Colonic mucosa (tissue), 4 donors: ENCODE measurements at regions not wholly inside any gene's neighbourhood (a gene's known extent, or its start where the extent isn't known, plus 50 kb on each side); places are given as distances from the start of the nearest gene placed in this dataset.

ENCODE experiments used
- DNase-seq: peaks from one replicate; pipeline ENCODE4 v3.0.0-alpha.2; 2020
- H3K27ac ChIP-seq: fragments of 200-600 bp; one replicate; pipeline ENCODE4 v1.8.0; 2021
- H3K27me3 ChIP-seq: fragments of 200-600 bp; one replicate; pipeline ENCODE4 v1.8.0; 2021
- H3K36me3 ChIP-seq: fragments of 200-600 bp; one replicate; pipeline ENCODE4 v1.8.0; 2021
- H3K4me1 ChIP-seq: fragments of 200-600 bp; one replicate; pipeline ENCODE4 v1.8.0; 2021; ENCODE audit warnings: mild to moderate bottlenecking
- H3K4me3 ChIP-seq: fragments of 200-600 bp; one replicate; pipeline ENCODE4 v1.8.0; 2021
- H3K9ac ChIP-seq, 2 donors: one replicate each; pipeline ENCODE4 v1.7.0; 2013; ENCODE audit warnings: control low read depth in 2 of 2, low read depth in 2 of 2, low read length in 2 of 2
- H3K9me3 ChIP-seq: fragments of 200-600 bp; one replicate; pipeline ENCODE4 v1.8.0; 2021
- intact Hi-C: fragments of 100-400 bp; cut with DNase I; formaldehyde crosslinking; loops from one replicate; pipeline ENCODE4 v1.14.1; 2022
- TF ChIP-seq, protein P1 (sequence below): fragments of 200-600 bp; IDR thresholded peaks from one replicate; pipeline ENCODE4 v1.8.0; 2022; ENCODE audit warnings: antibody characterized with exemption, mild to moderate bottlenecking
- donor health status: healthy.
- donor health status: DM: no; HTN: no; CAD: no.
- donor health status: DM: no; HTN: no; CAD: no.

GRCh38 chr5:98586581-98586980, 186.9 kb upstream of the RGMB start:
- TF ChIP-seq, protein P1, sequence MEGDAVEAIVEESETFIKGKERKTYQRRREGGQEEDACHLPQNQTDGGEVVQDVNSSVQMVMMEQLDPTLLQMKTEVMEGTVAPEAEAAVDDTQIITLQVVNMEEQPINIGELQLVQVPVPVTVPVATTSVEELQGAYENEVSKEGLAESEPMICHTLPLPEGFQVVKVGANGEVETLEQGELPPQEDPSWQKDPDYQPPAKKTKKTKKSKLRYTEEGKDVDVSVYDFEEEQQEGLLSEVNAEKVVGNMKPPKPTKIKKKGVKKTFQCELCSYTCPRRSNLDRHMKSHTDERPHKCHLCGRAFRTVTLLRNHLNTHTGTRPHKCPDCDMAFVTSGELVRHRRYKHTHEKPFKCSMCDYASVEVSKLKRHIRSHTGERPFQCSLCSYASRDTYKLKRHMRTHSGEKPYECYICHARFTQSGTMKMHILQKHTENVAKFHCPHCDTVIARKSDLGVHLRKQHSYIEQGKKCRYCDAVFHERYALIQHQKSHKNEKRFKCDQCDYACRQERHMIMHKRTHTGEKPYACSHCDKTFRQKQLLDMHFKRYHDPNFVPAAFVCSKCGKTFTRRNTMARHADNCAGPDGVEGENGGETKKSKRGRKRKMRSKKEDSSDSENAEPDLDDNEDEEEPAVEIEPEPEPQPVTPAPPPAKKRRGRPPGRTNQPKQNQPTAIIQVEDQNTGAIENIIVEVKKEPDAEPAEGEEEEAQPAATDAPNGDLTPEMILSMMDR, result no peak
- H3K9me3 ChIP-seq, result no peaks in the 10 kb centered on the region
- no peaks in the 10 kb centered on the region for H3K4me1 ChIP-seq
- no peak overlapping the region for H3K27ac ChIP-seq
- H3K9ac ChIP-seq, result no peak overlapping the region
- H3K4me3 ChIP-seq, result no peak overlapping the region
- H3K27me3 ChIP-seq, result no peaks in the 10 kb centered on the region
- intact Hi-C loops, result no loop called here
- no peak for DNase-seq
- no peaks in the 10 kb centered on the region for H3K36me3 ChIP-seq

DNA sequence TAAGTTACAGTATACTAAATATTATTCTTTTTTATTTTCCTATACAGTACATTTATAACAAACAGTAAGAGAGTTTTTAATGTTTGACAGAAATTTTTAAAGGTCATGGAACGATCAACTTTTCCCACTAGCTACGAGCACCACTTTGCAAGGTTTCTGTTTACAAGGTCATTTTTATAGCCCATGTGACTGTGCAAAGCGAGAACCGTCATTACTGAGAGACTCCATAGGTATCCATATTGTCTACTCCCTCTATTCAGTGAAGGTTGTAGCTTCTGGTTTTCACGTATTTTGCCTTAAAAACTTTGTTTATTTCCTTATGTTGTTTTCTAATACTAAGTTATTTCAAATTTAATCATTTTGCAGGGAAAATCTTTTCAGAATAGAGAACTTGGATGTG, 186.3 kb upstream of the RGMB start:
- Histone ChIP-seq H3K27ac (no peak overlapping the region), H3K9ac (no peak overlapping the region), H3K9me3 (no peaks in the 10 kb centered on the region), H3K27me3 (no peaks in the 10 kb centered on the region), H3K36me3 (no peaks in the 10 kb centered on the region), H3K4me3 (no peak overlapping the region), H3K4me1 (no peaks in the 10 kb centered on the region)
- TF ChIP-seq, protein P1, result no peak
- intact Hi-C loops, result no loop called here
- no peak for DNase-seq

DNA sequence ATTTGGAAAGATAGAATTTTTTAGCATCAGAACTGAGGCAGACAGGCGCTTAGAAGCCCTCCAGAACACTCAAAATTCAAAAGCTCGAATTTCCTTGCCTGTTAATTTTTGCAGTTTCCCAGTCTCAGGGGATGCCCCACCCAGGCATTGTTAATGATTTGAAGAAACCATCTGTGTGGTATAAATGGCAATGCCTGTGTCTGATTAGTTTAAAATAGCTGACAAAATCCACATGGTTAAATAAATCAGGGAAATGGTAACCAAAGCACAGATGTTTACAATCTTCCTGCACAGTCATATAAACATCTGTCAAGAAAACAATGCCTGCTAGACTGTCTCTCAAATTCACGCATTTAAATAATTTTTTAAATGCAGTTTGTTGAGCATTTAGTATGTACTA, 185.2 kb upstream of the RGMB start:
- DNase-seq, result no peak
- H3K36me3 ChIP-seq, result no peaks in the 10 kb centered on the region
- no peaks in the 10 kb centered on the region for H3K4me1 ChIP-seq
- H3K9me3 ChIP-seq, result no peaks in the 10 kb centered on the region
- no peaks in the 10 kb centered on the region for H3K27me3 ChIP-seq
- TF ChIP-seq, protein P1, result no peak
- H3K27ac ChIP-seq, result no peak overlapping the region
- H3K9ac ChIP-seq, result no peak overlapping the region
- no peak overlapping the region for H3K4me3 ChIP-seq
- intact Hi-C loops, result no loop called here

DNA sequence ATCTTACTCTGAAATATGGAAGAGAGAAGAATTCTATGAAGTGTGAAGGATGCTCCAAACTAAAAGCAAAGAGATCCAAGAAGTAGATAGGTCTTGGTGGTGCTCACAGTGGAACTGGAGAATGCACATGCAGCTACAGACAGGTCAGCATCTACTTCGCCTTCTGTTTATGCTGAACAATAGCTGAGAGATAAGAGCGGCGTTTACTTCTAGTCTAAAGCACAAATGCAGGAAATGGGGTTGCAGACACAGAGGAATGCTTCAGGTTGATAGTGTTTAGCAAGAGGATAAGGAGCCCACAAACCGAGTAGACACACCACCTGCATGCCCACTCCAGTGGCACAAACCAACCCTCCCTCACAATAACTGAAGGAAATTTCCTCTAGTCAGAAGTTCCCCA, 180.0 kb upstream of the RGMB start:
- Histone ChIP-seq H3K9ac (peak overlapping the region in 1 of 2 donors; percentile 23), H3K27me3 (no peaks in the 10 kb centered on the region), H3K27ac (no peak overlapping the region), H3K4me1 (no peaks in the 10 kb centered on the region), H3K9me3 (no peaks in the 10 kb centered on the region), H3K4me3 (no peak overlapping the region), H3K36me3 (no peaks in the 10 kb centered on the region)
- DNase-seq, result no peak
- intact Hi-C loops, result no loop called here
- TF ChIP-seq, protein P1, result no peak

DNA sequence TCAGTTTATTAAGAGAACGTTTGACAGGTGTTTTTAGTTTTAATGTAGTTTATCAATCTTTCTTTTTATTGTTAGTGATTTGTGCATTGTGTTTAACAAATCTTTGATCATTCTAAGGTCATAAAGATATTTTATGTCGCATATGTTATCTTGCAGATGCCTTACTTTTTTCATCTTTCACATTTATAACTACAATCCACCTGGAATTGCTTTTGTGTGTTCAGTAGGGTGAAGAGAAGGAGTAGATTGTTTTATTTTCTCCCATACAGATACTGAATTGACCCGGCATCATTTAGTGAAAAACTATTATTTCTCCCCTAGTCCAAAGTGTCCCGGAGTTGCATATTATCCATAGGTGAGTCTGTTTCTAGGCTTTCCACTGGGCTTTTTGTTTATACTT, 179.4 kb upstream of the RGMB start:
- Histone ChIP-seq H3K4me1 (no peaks in the 10 kb centered on the region), H3K27me3 (no peaks in the 10 kb centered on the region), H3K27ac (no peak overlapping the region), H3K36me3 (no peaks in the 10 kb centered on the region), H3K4me3 (no peak overlapping the region), H3K9ac (no peak overlapping the region), H3K9me3 (no peaks in the 10 kb centered on the region)
- DNase-seq, result no peak
- intact Hi-C loops, result no loop called here
- TF ChIP-seq, protein P1, result no peak

DNA sequence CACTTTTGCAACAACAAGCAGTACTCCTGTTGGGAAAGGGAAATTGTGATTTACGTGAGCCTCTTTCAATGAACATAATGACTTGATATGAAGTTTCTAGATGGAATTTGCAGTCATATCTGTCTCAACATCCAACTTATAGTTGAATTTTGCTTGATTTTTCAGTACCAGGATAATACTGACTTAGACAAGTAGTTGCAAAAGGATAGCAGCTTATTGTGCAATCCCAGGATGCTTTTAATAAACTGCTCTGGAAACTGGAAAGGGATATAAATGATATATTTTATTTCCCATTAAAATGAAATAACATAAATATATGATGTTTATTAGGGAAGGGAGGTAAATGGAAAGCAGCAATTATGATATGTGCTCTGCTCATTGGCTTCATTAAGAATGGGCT, 174.4 kb upstream of the RGMB start:
- no peak for DNase-seq
- no peak overlapping the region for H3K27ac ChIP-seq
- H3K9ac ChIP-seq, result no peak overlapping the region
- H3K36me3 ChIP-seq, result no peaks in the 10 kb centered on the region
- intact Hi-C loops, result no loop called here
- TF ChIP-seq, protein P1, result no peak
- H3K4me3 ChIP-seq, result no peak overlapping the region
- no peaks in the 10 kb centered on the region for H3K9me3 ChIP-seq
- no peaks in the 10 kb centered on the region for H3K4me1 ChIP-seq
- H3K27me3 ChIP-seq, result no peaks in the 10 kb centered on the region
